ENCODE measurements at regions not wholly inside any gene's neighbourhood (a gene's known extent, or its start where the extent isn't known, plus 50 kb on each side); places are given as distances from the start of the nearest gene placed in this dataset.

GRCh38 chr1:81435175-81435574 is 365.6 kb upstream of the ADGRL2 start:
- H3K4me3 ChIP-seq (ENCODE audit: low read length) = no peak overlapping the region
- no peak for TF ChIP-seq ZNF274 (IDR thresholded peaks at IDR 0.05; ENCODE audit: low read depth, low read length)

DNA sequence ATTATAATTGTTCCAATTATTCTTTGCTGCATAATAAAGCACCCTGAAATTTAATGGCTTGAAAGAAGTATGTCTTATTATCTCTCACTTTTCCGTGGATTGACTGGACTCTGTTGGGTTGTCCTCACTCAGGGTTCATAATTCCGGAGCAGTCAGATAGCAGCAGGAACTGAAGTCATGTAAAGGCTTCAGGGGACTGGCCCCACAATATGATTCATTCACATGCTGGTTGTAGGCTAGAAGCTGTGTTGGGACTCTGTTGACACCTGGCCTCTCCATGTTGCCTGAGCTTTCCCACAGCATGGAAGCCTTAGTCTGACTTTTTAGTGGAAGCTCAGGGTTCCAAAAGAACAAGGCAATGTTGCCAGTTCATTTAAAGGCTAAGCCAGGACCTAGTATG is 367.1 kb upstream of the ADGRL2 start:
- no peak for TF ChIP-seq ZNF274 (IDR thresholded peaks at IDR 0.05; ENCODE audit: low read depth, low read length)

DNA sequence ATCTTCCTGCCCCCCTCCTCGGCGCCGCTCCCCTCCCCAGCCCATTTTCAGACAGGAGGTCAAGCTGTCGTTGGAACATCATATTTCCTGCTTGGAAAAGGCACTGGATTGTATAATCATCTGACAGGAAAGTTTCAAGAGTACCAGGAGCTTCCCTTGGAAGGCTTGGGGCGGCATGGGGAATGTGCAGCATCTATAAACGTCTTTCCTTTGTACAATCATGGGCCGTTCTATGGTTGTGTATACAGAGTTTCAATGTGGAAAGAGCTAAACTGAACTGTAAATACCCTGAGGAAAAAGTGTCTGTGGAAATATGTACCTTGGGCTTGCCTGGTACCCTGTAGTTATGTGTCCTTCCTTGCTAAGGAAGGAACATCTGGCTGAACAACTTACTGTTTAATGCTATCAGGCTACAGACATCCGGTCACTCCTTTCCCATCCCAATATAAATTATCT is 368.1 kb upstream of the ADGRL2 start:
- H3K4me3 ChIP-seq (ENCODE audit: low read length) = no peak overlapping the region
- no peak for TF ChIP-seq ZNF274 (IDR thresholded peaks at IDR 0.05; ENCODE audit: low read depth, low read length)

More for the DNA sequence above, 367.1 kb upstream of the ADGRL2 start:
- no peak overlapping the region for H3K4me3 ChIP-seq (ENCODE audit: low read length)

DNA sequence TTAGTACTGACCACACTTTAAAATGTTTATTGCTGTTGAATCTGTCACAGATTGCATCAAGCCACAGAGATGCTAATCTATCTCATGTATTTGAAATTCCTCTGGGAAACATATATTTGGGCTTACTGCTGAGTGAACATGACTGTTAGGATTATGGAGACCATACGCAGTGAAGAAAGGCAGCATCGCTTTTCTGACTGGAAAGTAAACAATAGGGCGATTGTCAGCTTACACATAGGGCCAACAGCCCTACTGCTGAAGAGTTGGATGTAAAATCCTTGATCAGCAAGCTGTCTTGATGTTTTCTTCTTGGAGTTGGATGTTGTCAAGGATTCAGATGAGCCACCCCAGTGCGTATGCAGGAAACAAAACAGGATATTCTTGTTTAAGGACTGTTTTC is 368.7 kb upstream of the ADGRL2 start:
- TF ChIP-seq ZNF274 (IDR thresholded peaks at IDR 0.05; ENCODE audit: low read depth, low read length) = no peak
- H3K4me3 ChIP-seq (ENCODE audit: low read length) = no peak overlapping the region

DNA sequence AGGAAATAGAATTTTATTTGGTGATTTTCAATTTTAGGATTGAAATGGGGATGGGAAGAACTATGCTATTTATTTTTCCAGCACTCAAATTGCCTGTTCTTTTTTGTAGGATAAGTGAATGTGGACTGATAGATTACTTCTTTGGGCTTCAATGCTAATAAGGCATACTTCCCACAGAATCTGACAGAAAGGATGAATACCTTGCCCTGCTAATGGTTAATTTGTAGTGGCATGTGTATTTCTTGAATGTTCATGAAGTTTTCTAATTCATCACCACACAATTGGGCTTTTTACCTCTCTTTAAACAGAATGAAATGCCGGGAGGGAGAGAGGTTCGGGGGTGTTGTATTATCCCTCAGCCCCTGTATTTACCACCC is 369.1 kb upstream of the ADGRL2 start:
- no peak overlapping the region for H3K4me3 ChIP-seq (ENCODE audit: low read length)
- TF ChIP-seq ZNF274 (IDR thresholded peaks at IDR 0.05; ENCODE audit: low read depth, low read length) = no peak

GRCh38 chr1:81430955-81431623 is 369.6 kb upstream of the ADGRL2 start:
- no peak for TF ChIP-seq ZNF274 (IDR thresholded peaks at IDR 0.05; ENCODE audit: low read depth, low read length)
- no peak overlapping the region for H3K4me3 ChIP-seq (ENCODE audit: low read length)

DNA sequence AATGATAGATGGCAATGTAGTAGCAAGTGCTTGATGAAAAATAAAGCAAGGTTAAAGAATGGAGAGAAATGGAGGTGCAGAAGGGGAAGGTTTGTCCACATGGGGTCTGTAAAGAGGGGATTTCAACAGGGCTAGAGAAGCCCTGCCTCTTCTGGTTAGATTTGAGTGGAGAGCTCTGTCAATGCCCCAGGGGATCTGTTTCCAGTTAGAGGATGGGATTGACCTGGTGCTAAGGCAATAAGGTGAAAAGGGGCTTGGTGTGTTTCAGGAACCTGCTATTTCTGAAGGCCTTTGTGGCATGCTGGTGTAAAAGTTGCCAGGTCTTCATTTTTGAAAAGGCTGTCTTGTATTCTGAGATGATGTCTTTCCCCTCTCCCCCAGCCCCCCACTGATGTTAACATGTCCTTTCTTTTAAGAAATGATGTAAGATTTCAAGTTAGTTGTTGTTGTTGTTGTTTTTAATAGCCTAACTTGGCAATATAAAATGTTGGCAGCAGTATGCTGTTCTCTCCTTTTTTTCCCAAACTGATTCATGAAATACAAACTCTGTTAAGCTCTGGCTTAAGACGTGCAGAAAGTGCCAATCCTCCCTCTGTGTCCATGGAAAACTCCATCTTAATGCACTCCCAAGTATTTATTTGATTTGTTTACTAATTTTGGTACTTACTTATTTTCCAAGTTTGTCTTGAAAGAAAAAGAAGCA is 370.3 kb upstream of the ADGRL2 start:
- no peak for TF ChIP-seq ZNF274 (IDR thresholded peaks at IDR 0.05; ENCODE audit: low read depth, low read length)
- H3K4me3 ChIP-seq (ENCODE audit: low read length) = no peak overlapping the region

DNA sequence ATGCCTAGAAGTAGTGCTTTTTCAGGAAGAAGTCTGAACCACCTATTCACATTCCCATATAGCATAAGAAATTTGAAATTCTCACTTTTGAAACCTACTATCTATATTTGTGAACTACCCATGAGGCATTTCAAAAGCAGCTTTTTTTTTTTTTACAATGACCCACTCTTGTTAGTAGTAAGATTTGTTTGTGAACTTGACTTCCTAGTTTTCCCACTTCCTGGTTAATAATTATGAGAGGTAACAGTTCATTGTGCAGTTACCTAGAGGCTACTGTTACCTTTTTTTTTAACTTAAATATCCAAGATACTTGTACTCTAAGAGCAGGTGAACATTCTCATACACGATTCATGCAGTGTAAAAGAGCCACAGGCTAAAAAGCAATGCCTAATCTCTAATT is 371.7 kb upstream of the ADGRL2 start:
- H3K4me3 ChIP-seq (ENCODE audit: low read length) = no peak overlapping the region
- no peak for TF ChIP-seq ZNF274 (IDR thresholded peaks at IDR 0.05; ENCODE audit: low read depth, low read length)

- no peak overlapping the region for H3K4me3 ChIP-seq (ENCODE audit: low read length)
- TF ChIP-seq ZNF274 (IDR thresholded peaks at IDR 0.05; ENCODE audit: low read depth, low read length) = no peak
Measured at GRCh38 chr1:81424816-81425215, 375.9 kb upstream of the ADGRL2 start.

DNA sequence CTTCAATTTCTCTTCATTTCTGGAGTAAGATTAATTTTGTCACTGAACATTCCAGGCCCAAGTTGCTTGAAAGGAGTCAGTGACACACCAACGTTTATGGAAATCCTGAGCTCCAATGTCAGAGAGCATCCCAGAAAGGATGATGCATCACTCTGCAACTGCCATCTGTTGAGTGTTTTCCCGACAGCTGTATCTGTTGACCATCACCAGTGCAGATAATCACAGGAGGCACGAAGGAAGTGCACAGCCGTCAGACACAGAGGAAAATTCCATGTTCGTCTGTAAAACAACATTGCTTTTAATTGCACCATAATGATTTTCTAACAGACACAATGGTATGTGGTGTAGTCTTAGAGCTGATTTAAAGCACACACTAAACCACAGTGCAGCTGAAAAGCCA is 376.7 kb upstream of the ADGRL2 start:
- TF ChIP-seq ZNF274 (IDR thresholded peaks at IDR 0.05; ENCODE audit: low read depth, low read length) = no peak
- H3K4me3 ChIP-seq (ENCODE audit: low read length) = no peak overlapping the region

GRCh38 chr1:81420760-81421159 is 380.0 kb upstream of the ADGRL2 start:
- H3K4me3 ChIP-seq (ENCODE audit: low read length) = no peak overlapping the region
- no peak for TF ChIP-seq ZNF274 (IDR thresholded peaks at IDR 0.05; ENCODE audit: low read depth, low read length)

GRCh38 chr1:81414488-81415015 is 386.2 kb upstream of the ADGRL2 start:
- H3K4me3 ChIP-seq (ENCODE audit: low read length) = no peak overlapping the region
- TF ChIP-seq ZNF274 (IDR thresholded peaks at IDR 0.05; ENCODE audit: low read depth, low read length) = no peak

- no peak overlapping the region for H3K4me3 ChIP-seq (ENCODE audit: low read length)
- no peak for TF ChIP-seq ZNF274 (IDR thresholded peaks at IDR 0.05; ENCODE audit: low read depth, low read length)
Measured at GRCh38 chr1:81412954-81413353, 387.8 kb upstream of the ADGRL2 start.

- no peak for TF ChIP-seq ZNF274 (IDR thresholded peaks at IDR 0.05; ENCODE audit: low read depth, low read length)
- no peak overlapping the region for H3K4me3 ChIP-seq (ENCODE audit: low read length)
Measured at GRCh38 chr1:81410941-81411340, 389.8 kb upstream of the ADGRL2 start.

DNA sequence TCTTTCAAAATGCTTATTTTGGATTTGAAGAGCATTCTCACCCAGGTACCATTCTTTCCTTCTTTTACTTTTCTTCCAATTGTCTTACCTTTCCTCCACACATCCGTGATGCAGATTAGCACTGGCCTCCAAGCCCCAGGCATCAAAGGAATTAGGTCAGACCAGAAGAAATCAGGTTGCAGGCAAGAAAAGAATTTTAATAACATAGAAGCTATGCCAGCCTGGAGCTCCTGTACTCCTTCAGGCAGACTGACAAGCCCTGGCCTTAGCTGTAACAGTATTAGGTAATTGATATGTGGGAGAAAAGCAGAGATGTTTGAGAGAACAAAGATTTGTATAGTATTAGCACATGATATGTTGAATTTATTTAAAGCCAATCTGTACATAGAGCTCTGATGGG is 390.4 kb upstream of the ADGRL2 start:
- H3K4me3 ChIP-seq (ENCODE audit: low read length) = no peak overlapping the region
- TF ChIP-seq ZNF274 (IDR thresholded peaks at IDR 0.05; ENCODE audit: low read depth, low read length) = no peak
